ENCODE measurements at regions not wholly inside any gene's neighbourhood (a gene's known extent, or its start where the extent isn't known, plus 50 kb on each side); places are given as distances from the start of the nearest gene placed in this dataset.

GRCh38 chr11:97280347-97280746, 890.5 kb downstream of the JRKL start:
- POLR2A ChIA-PET: no interaction called here
- dilution Hi-C loops (cut with MboI; ENCODE audit: extremely low pct_ligation_motif_present, low sequenced_read_pairs) (no loop called here), intact Hi-C loops (cut with micrococcal nuclease) (no loop called here)
- no peaks in the 10 kb centered on the region for H3K79me2 ChIP-seq (ENCODE audit: control insufficient read depth, insufficient read depth, low read length)
- no peak overlapping the region for H3K4me3 ChIP-seq (replicated peaks in 1 of 3; ENCODE audit: insufficient read depth in 1 of 3, low read depth in 1 of 3, low read length in 3 of 3)
- no peak overlapping the region for H3K9ac ChIP-seq (replicated peaks; ENCODE audit: extremely low read depth, insufficient read depth, low read length)
- TF ChIP-seq EZH2 (IDR thresholded peaks at IDR 0.05; ENCODE audit: borderline replicate concordance, low read depth, low read length, severe bottlenecking) (no peak), POLR2A (IDR thresholded peaks at IDR 0.05; ENCODE audit: low read depth, low read length) (no peak), GATA2 (IDR thresholded peaks at IDR 0.05; ENCODE audit: insufficient read depth, insufficient read length, low read depth, low read length) (no peak), MAX (IDR thresholded peaks at IDR 0.05; ENCODE audit: insufficient read depth, insufficient read length) (no peak), CTCF (IDR thresholded peaks at IDR 0.05; ENCODE audit: extremely low read depth in 1 of 2, insufficient read depth in 1 of 2, low read depth in 1 of 2, low read length in 2 of 2) (no peak), MYC (IDR thresholded peaks at IDR 0.05; ENCODE audit: low read depth, low read length) (no peak), JUN (IDR thresholded peaks at IDR 0.05; ENCODE audit: borderline replicate concordance, insufficient read depth, insufficient read length, low read depth) (no peak), POLR2AphosphoS5 (IDR thresholded peaks at IDR 0.05; ENCODE audit: insufficient read depth, low read depth, low read length) (no peak), FOS (IDR thresholded peaks at IDR 0.05; ENCODE audit: borderline replicate concordance, insufficient read depth, low read length) (no peak)
- no peak for DNase-seq (ENCODE audit: low read depth, low spot score)
- CTCF ChIA-PET: no interaction called here
- H2AFZ ChIP-seq (ENCODE audit: low read depth, low read length): no peak overlapping the region
- no TSS peak for BruUV-seq (replicated peaks)
- no peaks in the 10 kb centered on the region for H4K20me1 ChIP-seq (replicated peaks; ENCODE audit: control insufficient read depth, extremely low read depth, insufficient read depth, low read length)
- no peak overlapping the region for H3K4me2 ChIP-seq (ENCODE audit: insufficient read depth, low read length)
- H3K4me1 ChIP-seq (ENCODE audit: control insufficient read depth, extremely low read depth, insufficient read depth, low read length): no peaks in the 10 kb centered on the region
- H3K36me3 ChIP-seq (ENCODE audit: control insufficient read depth in 2 of 2, extremely low read depth in 1 of 2, insufficient read depth in 2 of 2, low read length in 2 of 2): no peaks in the 10 kb centered on the region
- peaks cover 3% of the 10 kb centered on the region for H3K9me3 ChIP-seq (replicated peaks; ENCODE audit: control insufficient read depth, insufficient read depth, low read length)
- FAIRE-seq: no peak
- no peak overlapping the region for H3K27ac ChIP-seq (ENCODE audit: insufficient read depth, low read depth, low read length)
- no peaks in the 10 kb centered on the region for H3K9me1 ChIP-seq (replicated peaks; ENCODE audit: control insufficient read depth, extremely low read depth, insufficient read depth, low read length)
- no peaks in the 10 kb centered on the region for H3K27me3 ChIP-seq (ENCODE audit: control insufficient read depth in 2 of 2, insufficient read depth in 2 of 2, low read length in 2 of 2)

All from endothelial cell of umbilical vein (primary cell).